HEK293T (cell line): ENCODE measurements at regions not wholly inside any gene's neighbourhood (a gene's known extent, or its start where the extent isn't known, plus 50 kb on each side); places are given as distances from the start of the nearest gene placed in this dataset.

Source experiments
- CTCF ChIA-PET: fragments of 350-600 bp; formaldehyde crosslinking; extraction: SDS; loops from one replicate; lab custom pipeline; 2021; ENCODE audit warnings: antibody characterized with exemption, inconsistent platforms; lab: Yijun Ruan, JAX
- POLR2A ChIA-PET: fragments of 350-600 bp; formaldehyde crosslinking; extraction: SDS; loops from one replicate; lab custom pipeline; 2020; ENCODE audit warnings: antibody characterized with exemption, inconsistent platforms; lab: Yijun Ruan, JAX
- DNase-seq: peaks from one replicate; pipeline ENCODE4 v3.0.0; 2012; ENCODE audit warnings: mixed read lengths; ENCODE audit errors: extremely low spot score
- ARNT ChIP-seq: fragments of 450-650 bp; IDR thresholded peaks from 2 replicates; pipeline ENCODE4 v1.6.1; 2017; ENCODE audit warnings: mild to moderate bottlenecking
- BHLHE40 ChIP-seq: fragments of 450-650 bp; IDR thresholded peaks from 2 replicates; pipeline ENCODE4 v1.6.1; 2016; ENCODE audit warnings: mild to moderate bottlenecking, moderate library complexity, borderline replicate concordance
- CTBP1 ChIP-seq: fragments of 450-650 bp; IDR thresholded peaks from 2 replicates; pipeline ENCODE4 v1.6.1; 2016; ENCODE audit warnings: borderline replicate concordance
- ELF4 ChIP-seq: fragments of 450-650 bp; IDR thresholded peaks from 2 replicates; pipeline ENCODE4 v1.6.1; 2017; ENCODE audit warnings: antibody characterized with exemption
- FOXA1 ChIP-seq: fragments of 450-650 bp; IDR thresholded peaks from 2 replicates; pipeline ENCODE4 v1.6.1; 2016; ENCODE audit warnings: mild to moderate bottlenecking
- FOXK2 ChIP-seq: fragments of 450-650 bp; IDR thresholded peaks from 2 replicates; pipeline ENCODE4 v1.6.1; 2016; ENCODE audit warnings: mild to moderate bottlenecking
- FOXM1 ChIP-seq: fragments of 450-650 bp; IDR thresholded peaks from 2 replicates; pipeline ENCODE4 v1.6.1; 2017; ENCODE audit warnings: mild to moderate bottlenecking, borderline replicate concordance
- HDGF ChIP-seq: fragments of 450-650 bp; IDR thresholded peaks from 2 replicates; pipeline ENCODE4 v1.6.1; 2017; ENCODE audit warnings: antibody characterized with exemption, borderline replicate concordance
- L3MBTL2 ChIP-seq: fragments of 450-650 bp; conservative IDR thresholded peaks from 2 replicates; pipeline ENCODE4 v1.6.1; 2016; ENCODE audit warnings: mild to moderate bottlenecking
- LEF1 ChIP-seq: fragments of 450-650 bp; IDR thresholded peaks from 2 replicates; pipeline ENCODE4 v1.6.1; 2017; ENCODE audit warnings: mild to moderate bottlenecking, borderline replicate concordance
- NFRKB ChIP-seq: fragments of 450-650 bp; IDR thresholded peaks from 2 replicates; pipeline ENCODE4 v1.6.1; 2016; ENCODE audit warnings: mild to moderate bottlenecking, moderate library complexity
- PKNOX1 ChIP-seq: fragments of 450-650 bp; IDR thresholded peaks from 2 replicates; pipeline ENCODE4 v1.6.1; 2016
- SP1 ChIP-seq: fragments of 450-650 bp; IDR thresholded peaks from 2 replicates; pipeline ENCODE4 v1.6.1; 2017
- SUZ12 ChIP-seq: fragments of 450-650 bp; IDR thresholded peaks from 2 replicates; pipeline ENCODE4 v1.6.1; 2016; ENCODE audit warnings: mild to moderate bottlenecking
- TARDBP ChIP-seq: fragments of 450-650 bp; IDR thresholded peaks from 2 replicates; pipeline ENCODE4 v1.6.1; 2016
- ZNF384 ChIP-seq: fragments of 450-650 bp; IDR thresholded peaks from 2 replicates; pipeline ENCODE4 v1.6.1; 2016

GRCh38 chr2:878245-878930 lies 72.3 kb upstream of the SNTG2 start:
- POLR2A ChIA-PET, result no interaction called here
- CTCF ChIA-PET, result no interaction called here
- TF ChIP-seq LEF1 (no peak), SUZ12 (no peak)
- DNase-seq, result no peak

GRCh38 chr2:877747-878146 lies 72.9 kb upstream of the SNTG2 start:
- ChIA-PET POLR2A (no interaction called here), CTCF (no interaction called here)
- DNase-seq, result no peak
- TF ChIP-seq SUZ12 (no peak), L3MBTL2 (no peak), FOXK2 (no peak), NFRKB (no peak), PKNOX1 (no peak)

GRCh38 chr2:875687-876615 lies 74.7 kb upstream of the SNTG2 start:
- TF ChIP-seq TARDBP (no peak), CTBP1 (no peak), ELF4 (no peak), ZNF384 (no peak), FOXK2 (no peak), FOXA1 (no peak), SUZ12 (no peak), FOXM1 (no peak), LEF1 (no peak), NFRKB (no peak), SP1 (no peak)
- DNase-seq, result no peak
- ChIA-PET CTCF (interaction anchor here (0.6 to 0.7 kb wide), 2 partner anchors 374 to 826 kb away, joined by 3 read pairs; no protein-coding TSS in a partner anchor), POLR2A (no interaction called here)

- no peak for TF ChIP-seq PKNOX1
- TF ChIP-seq NFRKB, result no peak
- TF ChIP-seq FOXM1, result no peak
- no peak for TF ChIP-seq ELF4
- no peak for TF ChIP-seq ZNF384
- no peak for TF ChIP-seq SUZ12
- no peak for TF ChIP-seq HDGF
- TF ChIP-seq TARDBP, result no peak
- TF ChIP-seq ARNT, result no peak
- TF ChIP-seq FOXA1, result no peak
- POLR2A ChIA-PET, result no interaction called here
- CTCF ChIA-PET, result no interaction called here
- no peak for DNase-seq
These were observed 76.7 kb upstream of the SNTG2 start for GRCh38 chr2:873651-874580.

GRCh38 chr2:873027-873426 lies 77.6 kb upstream of the SNTG2 start:
- CTCF ChIA-PET, result no interaction called here
- DNase-seq, result no peak
- POLR2A ChIA-PET, result no interaction called here
- TF ChIP-seq PKNOX1 (no peak), NFRKB (no peak), ZNF384 (no peak), L3MBTL2 (no peak), ELF4 (no peak), FOXA1 (no peak), FOXM1 (no peak), HDGF (no peak), ARNT (no peak), FOXK2 (no peak), TARDBP (no peak), SP1 (no peak), CTBP1 (no peak), SUZ12 (no peak), BHLHE40 (no peak)
